ENCODE measurements at regions not wholly inside any gene's neighbourhood (a gene's known extent, or its start where the extent isn't known, plus 50 kb on each side); places are given as distances from the start of the nearest gene placed in this dataset.

DNA sequence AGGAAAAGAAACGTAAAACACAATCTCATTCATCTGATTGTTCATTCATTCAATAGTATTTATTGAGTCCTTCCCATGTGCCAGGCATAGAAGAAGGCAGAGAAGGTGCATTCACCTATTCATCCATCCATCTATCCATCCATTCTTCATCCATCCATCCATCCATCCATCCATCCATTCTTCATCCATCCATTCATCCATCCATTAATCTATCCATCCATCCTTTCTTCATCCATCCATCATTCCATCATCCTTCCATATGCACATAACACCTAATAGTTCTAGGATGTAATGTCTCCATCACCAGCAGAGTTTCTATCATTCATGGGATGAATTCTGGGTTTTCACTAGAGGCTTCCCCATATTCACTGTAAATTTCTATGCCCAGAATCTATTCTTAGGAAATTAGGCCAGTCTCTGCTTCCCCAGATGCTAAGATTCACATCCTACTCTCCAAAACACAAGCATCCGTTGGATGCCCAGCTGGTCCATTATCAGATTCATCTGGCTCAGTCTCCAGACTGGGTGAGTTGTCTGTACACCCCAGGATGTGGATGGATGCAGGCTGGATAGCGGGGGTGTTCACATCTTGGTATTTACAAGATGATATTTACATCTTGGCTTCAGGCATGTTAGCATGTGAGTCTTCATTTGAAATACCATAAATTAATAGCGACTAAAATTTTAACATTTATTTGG, 517.7 kb upstream of the SULF2 start:
- no peak for DNase-seq (ENCODE audit: low spot score)

DNA sequence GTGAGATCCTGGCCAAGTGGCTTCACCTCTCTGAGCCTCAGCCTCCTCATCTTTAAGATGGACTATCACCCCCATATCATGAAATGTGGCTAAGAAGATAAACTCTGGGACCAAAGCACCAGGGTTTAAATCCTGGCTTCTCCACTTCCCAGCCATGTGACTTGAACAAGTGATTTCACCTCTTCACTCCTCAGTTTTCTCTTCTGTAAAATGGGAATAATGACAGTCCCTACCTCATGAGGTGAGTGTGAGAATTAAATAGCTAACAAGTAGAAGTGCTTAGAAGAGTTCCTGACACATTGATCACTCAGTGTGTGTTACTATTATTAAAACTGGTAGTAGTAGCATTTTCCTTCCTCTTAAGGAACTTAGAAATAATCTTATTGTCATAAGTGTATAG, 516.9 kb upstream of the SULF2 start:
- no peak for DNase-seq (ENCODE audit: low spot score)

DNA sequence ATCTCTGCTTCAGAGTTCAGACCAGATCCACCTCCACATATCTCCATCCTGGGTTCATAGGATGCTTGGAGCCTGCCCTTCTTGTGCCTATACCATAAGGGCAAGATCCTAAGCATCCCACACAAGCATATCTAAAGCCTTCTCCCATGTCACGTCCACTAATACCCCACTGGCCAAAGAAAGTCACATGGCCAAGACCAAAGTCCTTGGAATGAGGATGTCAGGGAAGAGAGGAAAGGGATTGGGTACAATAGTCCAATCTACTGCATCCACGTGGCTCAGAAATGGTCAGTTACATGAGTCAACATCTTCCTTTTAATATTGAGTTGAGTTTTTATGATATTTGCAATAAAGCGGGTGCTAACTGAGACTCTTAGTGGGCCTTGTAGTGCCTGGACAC, 515.9 kb upstream of the SULF2 start:
- DNase-seq (ENCODE audit: low spot score), result no peak

DNA sequence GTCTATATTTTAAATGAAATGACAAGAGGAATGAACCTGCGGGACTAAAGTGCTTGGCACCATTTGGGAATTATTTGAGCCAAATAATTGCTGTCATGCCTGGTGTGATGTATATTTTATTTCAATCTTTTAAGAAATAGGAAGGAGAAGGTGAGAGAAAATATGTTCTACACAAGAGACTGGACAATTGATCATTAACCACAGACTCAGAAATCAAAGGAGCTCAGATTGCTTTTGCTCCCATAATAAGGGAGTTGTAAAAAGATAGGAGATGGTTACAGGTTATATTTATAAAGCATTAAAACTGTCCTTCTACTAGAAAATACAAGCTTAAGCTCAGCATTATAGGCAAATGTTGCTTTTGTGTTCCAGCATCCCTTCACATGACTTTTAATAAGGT, 515.2 kb upstream of the SULF2 start:
- no peak for DNase-seq (ENCODE audit: low spot score)

DNA sequence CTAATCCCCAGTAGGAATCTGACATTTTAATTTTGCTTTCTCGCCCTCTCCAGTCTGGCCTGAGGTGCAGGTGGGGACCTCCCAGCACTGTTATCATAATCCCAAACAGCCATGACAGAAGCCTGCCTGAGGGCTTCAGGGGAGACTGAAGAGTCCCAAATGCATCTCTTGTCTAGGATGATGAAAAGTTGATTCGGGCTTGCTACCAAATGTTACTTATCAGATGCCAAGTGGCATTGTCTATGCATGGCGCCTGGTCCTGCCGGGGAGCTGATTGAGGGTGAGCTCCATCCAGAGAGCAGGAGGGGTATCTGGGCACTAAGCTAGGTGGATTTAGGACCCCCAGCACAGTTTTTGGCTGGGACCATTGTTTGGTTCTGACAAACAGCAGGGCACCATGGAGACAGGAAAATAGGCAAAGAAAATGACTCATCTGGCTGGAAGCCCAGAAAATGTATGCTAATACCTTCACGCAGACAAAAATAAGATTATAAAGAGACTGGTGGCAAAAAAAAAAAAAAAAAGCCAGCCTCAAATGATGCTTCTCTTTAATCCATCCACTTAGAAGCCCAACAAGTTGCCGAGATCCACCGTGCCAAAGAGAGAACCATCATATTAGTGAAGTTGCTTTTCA, 513.7 kb upstream of the SULF2 start:
- peak; percentile 96 for DNase-seq (ENCODE audit: low spot score)

GRCh38 chr20:48298433-48298832, 513.2 kb upstream of the SULF2 start:
- DNase-seq (ENCODE audit: low spot score), result no peak

DNA sequence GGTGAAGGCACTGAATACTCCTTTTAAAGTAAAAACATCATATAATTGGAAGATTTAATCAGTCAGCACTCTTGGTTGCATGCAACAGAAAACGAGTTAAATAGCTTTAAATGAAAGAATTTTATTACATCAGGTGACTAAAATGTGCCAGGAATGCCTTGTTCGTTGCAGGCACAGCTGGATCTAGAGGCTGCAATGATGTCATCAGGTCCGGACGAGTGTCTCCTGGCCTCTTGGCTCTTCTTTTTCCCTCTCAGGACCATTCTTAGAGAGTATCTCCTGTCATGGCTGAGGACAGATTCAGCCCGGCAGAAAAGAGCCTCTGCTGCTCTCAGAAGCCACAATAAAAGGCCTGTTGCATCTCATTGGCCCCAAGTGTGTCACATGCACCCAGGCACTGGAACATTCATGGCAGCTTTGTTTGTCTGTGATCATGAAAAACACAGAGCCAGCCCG, 510.7 kb upstream of the SULF2 start:
- DNase-seq (ENCODE audit: low spot score), result peak; percentile 46

DNA sequence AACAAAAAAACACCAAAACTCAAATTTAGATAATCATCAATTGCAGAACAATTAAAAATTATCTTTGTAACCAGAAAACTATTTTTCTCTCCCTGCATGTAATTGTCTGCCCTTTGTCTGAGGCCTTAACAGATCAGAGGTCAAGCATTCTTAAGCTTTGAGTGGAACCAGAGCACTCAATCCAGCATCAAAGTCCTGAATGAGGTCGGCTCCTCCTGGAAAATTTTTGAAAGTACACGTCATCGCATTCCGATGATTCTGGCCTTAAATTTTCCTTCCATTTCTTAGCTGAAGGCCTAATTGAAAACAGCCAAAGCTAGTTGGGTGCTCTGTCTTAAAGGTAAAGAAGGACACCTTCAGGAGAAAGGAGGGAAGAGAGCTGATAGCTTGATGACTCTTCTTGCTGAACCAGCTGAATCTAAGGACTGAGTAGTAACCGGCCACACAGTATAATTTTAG, 510.2 kb upstream of the SULF2 start:
- DNase-seq (ENCODE audit: low spot score), result peak; percentile 97

DNA sequence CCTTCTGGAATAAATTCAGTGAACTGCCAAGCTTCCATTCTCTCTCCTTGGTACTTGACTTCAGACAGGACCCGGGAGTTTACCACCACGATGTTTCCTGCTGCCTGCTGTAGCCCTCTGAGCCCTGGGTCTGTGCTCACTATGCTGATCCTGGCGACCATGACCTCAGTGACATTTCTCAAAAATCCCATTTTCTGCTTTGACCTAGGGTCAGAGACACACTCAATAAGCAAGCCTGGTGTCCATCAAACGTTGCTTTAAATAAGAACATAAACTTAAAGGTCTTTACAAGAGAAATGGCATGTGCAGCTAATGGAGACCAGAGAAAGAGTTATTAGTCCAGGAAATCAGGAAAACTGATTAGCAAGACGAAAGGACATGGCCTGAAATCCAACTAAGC, 509.7 kb upstream of the SULF2 start:
- DNase-seq (ENCODE audit: low spot score), result no peak

DNA sequence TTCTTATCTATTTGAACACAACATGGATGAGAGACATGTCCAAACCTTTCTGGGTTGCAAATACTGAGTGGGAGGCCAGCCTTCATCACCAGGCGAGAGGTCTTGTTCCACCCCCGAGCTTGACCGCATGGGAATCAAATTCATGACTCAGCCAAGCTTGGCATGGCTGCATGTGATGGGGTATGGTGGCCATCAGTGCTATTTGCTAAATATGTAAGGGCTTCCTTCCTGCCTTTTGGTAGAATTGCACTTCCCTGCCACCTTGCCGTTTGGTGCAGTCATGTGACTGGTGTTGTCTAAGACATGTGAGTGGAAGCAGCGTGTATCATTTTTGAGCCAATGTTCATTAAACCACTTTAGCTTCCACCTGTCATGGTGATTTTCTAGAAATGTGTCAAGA, 508.9 kb upstream of the SULF2 start:
- no peak for DNase-seq (ENCODE audit: low spot score)

DNA sequence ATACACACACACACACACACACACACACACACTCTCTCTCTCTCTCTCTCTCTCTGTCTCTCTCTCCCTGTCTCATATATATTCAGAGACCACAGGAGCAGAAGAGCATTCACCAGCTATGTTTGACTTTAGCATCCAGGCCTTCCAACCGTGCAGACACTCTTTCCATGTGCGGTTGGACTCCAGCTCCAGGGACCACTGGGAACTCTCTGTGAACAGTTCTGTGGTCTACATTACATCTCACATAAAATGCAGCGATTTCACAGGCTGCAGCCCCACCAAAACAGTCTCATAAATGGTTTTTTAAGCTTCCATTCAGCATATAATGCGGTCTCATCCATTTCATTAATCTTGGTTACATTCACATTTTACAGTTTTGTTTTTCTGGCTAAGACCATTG, 508.4 kb upstream of the SULF2 start:
- DNase-seq (ENCODE audit: low spot score), result no peak

GRCh38 chr20:48292806-48293205, 507.5 kb upstream of the SULF2 start:
- no peak for DNase-seq (ENCODE audit: low spot score)

DNA sequence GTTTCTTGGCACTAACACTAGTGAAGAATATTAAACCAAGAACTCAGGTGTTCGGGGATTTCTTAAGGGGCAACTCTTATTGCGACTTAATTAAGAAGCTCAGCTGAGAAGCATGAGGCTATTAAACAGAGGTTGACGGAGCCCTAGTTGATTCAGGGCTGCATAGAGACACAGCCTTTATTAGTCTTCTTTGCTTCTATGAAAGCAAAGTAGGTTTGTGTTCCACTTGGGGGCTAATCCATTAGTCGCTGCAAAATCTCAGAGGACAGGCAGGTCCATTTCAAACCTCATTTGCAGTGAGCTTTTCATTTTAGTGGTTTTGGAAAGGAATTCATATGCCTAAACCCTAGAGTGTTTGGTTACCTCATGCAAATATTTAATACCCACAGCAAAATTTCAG, 506.6 kb upstream of the SULF2 start:
- DNase-seq (ENCODE audit: low spot score), result no peak

GRCh38 chr20:48288930-48289507, 503.7 kb upstream of the SULF2 start:
- DNase-seq (ENCODE audit: low spot score), result no peak

- no peak for DNase-seq (ENCODE audit: low spot score)
Observed at GRCh38 chr20:48287552-48288170, 502.4 kb upstream of the SULF2 start.

DNA sequence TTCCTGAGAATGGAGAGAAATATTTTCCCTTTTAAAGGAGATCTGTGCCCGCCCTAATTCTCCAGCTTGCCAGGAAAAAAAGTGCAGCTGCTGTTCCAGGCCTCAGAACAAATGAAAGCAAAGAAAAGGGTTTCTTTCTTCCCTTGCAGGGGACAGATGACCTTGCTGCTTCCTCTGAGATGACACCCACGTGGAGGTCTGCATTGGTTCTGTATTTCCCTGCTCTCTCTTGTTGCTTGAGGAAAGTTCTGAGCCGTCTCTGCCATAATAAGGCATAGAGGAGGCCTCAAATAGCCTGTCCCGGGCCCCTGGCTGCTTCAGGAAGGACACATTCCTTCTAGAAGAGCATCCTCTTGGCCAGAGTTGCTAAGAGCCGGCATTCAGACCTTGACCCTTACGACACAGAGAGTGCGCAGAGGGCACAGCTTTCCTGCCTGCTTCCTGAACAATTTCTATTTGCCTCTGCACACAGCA, 501.8 kb upstream of the SULF2 start:
- DNase-seq (ENCODE audit: low spot score), result peak; percentile 79

DNA sequence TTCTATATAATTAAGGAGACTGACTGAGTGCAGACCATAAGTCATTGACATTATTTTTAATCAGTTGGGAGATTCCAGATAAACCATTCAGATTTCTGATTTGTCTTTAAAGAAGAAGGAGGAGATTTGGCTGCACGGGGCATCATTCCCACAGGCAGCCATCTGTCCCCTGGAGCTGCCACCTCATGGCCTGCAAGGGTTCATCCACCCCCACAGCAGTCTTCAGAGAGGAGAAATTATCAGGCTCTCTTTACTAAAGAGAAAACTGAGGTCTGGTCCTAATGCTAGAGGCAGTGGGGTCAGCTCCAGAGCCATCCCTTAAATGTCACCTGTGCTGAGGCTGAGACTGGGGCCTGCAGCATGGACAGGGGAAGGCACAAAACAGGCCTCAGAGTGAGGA, 501.3 kb upstream of the SULF2 start:
- DNase-seq (ENCODE audit: low spot score), result no peak

DNA sequence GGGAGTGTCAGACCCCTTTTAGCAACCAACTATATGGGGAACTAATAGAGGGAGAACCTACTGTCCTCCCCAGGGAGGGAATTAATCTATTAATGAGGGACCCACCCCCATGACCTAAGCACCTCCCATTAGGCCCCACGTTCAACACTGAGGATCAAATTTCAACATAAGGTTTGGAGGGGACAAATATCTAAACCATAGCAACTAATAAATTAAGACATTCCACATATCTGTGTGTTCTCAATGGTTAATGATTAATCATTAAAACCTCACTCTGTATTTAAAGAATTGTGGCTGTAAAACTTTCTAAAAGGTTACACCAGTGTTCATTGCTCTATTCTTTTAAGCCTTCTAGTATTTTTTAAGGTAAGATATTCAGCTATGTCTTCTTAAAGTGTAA, 500.4 kb upstream of the SULF2 start:
- no peak for DNase-seq (ENCODE audit: low spot score)

- no peak for DNase-seq (ENCODE audit: low spot score)
Observed at GRCh38 chr20:48284837-48285236, 499.6 kb upstream of the SULF2 start.

DNA sequence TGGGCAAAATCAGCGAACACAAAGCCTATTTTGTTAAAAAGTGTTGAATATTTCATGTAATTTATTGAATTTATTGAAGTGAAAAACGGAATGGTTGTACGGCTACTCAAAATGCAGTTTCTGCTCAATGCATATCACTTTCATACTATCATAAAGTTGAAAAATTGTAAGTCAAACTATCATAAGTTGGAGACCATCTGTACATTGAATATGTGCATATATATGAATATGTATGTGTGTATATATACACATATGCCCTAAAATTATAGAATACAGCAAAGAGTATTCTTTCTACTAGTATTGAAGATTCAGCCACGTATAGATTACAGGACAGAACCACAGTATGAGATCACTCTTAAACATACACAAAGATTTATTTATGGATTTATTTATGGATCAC, 499.0 kb upstream of the SULF2 start:
- no peak for DNase-seq (ENCODE audit: low spot score)

- DNase-seq (ENCODE audit: low spot score), result peak; percentile 53
Observed at GRCh38 chr20:48283470-48284110, 498.3 kb upstream of the SULF2 start.

DNA sequence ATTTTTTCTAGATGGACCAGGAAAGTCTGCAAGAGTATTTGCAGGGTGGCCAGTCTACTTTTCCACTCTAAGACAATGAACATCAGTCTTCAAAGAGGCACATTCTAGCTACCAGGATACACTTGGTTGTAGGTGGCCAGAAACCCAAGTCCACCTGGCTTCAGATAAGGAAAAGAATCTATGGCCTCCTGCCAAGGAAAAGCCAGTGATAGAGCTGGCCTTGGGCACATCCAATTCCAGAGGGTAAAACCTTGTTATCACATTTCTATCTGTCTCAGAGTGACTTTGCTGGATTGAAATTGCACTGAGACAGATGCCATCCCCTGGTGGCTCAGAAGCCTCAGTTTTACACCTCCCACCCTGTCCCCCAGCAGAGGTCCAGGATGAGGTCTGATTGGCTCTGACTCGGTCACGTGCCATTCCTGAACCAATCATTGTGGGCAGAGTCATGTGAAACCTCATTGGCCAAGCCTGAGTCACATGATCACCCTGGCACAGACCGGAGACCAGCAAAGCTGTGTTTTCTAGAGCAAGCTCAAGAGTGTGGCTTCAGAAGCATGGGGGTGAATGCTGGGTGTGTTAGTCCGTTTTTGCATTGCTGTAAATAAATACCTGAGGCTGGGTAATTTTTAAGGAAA, 497.4 kb upstream of the SULF2 start:
- no peak for DNase-seq (ENCODE audit: low spot score)
